Neural progenitor cell (in vitro differentiated cells): ENCODE measurements at regions not wholly inside any gene's neighbourhood (a gene's known extent, or its start where the extent isn't known, plus 50 kb on each side); places are given as distances from the start of the nearest gene placed in this dataset.

Experiments used
- DNase-seq: peaks from one replicate; pipeline ENCODE4 v3.0.0-alpha.2; 2016; ENCODE audit warnings: low spot score
- H2AFZ ChIP-seq: fragments of 200-600 bp; sonication (generic); replicated peaks from 2 replicates; pipeline ENCODE4 v1.6.1; 2016; ENCODE audit warnings: antibody characterized with exemption
- H3F3A ChIP-seq: fragments of 200-600 bp; sonication (generic); 2 replicates; pipeline ENCODE4 v1.6.1; 2016; ENCODE audit warnings: antibody characterized with exemption, low read depth
- H3K27ac ChIP-seq: fragments of 200-600 bp; sonication (generic); 2 replicates; pipeline ENCODE4 v1.5.1; 2016; ENCODE audit warnings: mild to moderate bottlenecking
- H3K27me3 ChIP-seq: fragments of 200-600 bp; sonication (generic); 2 replicates; pipeline ENCODE4 v1.6.1; 2016; ENCODE audit warnings: mild to moderate bottlenecking, moderate library complexity
- H3K36me3 ChIP-seq: fragments of 200-600 bp; sonication (generic); 2 replicates; pipeline ENCODE4 v1.5.1; 2016
- H3K4me1 ChIP-seq: fragments of 200-600 bp; sonication (generic); 2 replicates; pipeline ENCODE4 v1.6.1; 2016; ENCODE audit warnings: mixed run types
- H3K4me2 ChIP-seq: fragments of 200-600 bp; sonication (generic); 2 replicates; pipeline ENCODE4 v1.6.1; 2016
- H3K4me3 ChIP-seq: fragments of 200-600 bp; sonication (generic); 2 replicates; pipeline ENCODE4 v1.5.1; 2016
- H3K79me2 ChIP-seq: fragments of 200-600 bp; sonication (generic); 2 replicates; pipeline ENCODE4 v1.6.1; 2016; ENCODE audit warnings: low read depth
- H3K9ac ChIP-seq: fragments of 200-600 bp; sonication (generic); 2 replicates; pipeline ENCODE4 v1.6.1; 2016
- H3K9me3 ChIP-seq: fragments of 200-600 bp; sonication (generic); 2 replicates; pipeline ENCODE4 v1.5.1; 2016; ENCODE audit warnings: low read depth
- H4K20me1 ChIP-seq: fragments of 200-600 bp; sonication (generic); 2 replicates; pipeline ENCODE4 v1.6.1; 2016; ENCODE audit warnings: low read depth
- H3K27ac Mint-ChIP-seq: 3 replicates; pipeline ENCODE4 v1.8.0; 2021; ENCODE audit warnings: mixed read lengths
- H3K27me3 Mint-ChIP-seq: 2 replicates; pipeline ENCODE4 v1.8.0; 2022; ENCODE audit warnings: low read depth, mild to moderate bottlenecking, inconsistent platforms, moderate library complexity, mixed read lengths; ENCODE audit not compliant: insufficient read depth
- H3K36me3 Mint-ChIP-seq: 3 replicates; pipeline ENCODE4 v1.8.0; 2021; ENCODE audit warnings: mixed read lengths
- H3K4me1 Mint-ChIP-seq: 3 replicates; pipeline ENCODE4 v1.8.0; 2021; ENCODE audit warnings: mixed read lengths
- H3K4me3 Mint-ChIP-seq: 3 replicates; pipeline ENCODE4 v1.8.0; 2021; ENCODE audit warnings: mild to moderate bottlenecking, moderate library complexity, mixed read lengths
- H3K9me3 Mint-ChIP-seq: 3 replicates; pipeline ENCODE4 v1.8.0; 2020; ENCODE audit warnings: mixed read lengths
- CTCF ChIP-seq: fragments of 200-600 bp; sonication (generic); IDR thresholded peaks from 2 replicates; pipeline ENCODE4 v1.5.1; 2017; ENCODE audit warnings: antibody characterized with exemption, mild to moderate bottlenecking
- EZH2 ChIP-seq: fragments of 200-600 bp; sonication (generic); IDR thresholded peaks from 2 replicates; pipeline ENCODE4 v1.6.1; 2017; ENCODE audit warnings: antibody characterized with exemption, mild to moderate bottlenecking, moderate library complexity
- EZH2phosphoT487 ChIP-seq: fragments of 200-600 bp; sonication (generic); IDR thresholded peaks from 2 replicates; pipeline ENCODE4 v1.6.1; 2017; ENCODE audit warnings: antibody characterized with exemption

DNA sequence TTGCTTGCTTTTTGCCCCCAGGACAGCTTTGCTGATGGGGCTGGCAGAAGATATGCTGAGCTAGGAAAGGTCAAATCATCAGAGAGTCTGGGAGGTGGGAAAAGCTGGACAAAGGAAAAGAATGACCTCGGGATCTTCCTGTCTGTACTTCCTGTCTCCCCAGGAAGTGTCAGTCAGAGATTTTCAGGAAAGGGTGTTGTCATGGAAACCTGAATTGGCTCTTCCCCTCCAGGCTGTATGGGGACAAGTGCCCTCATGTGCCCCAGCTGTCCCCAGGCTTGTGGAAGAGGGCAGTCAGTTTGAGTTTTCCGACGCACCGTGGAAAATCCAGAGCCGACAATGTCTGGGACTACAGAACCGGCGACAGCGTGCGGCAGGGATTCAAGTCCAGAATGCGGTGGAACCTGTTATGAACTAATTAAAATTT lies 122.7 kb upstream of the ZFHX3 start:
- no peak for DNase-seq
- no peaks in the 10 kb centered on the region for H3K79me2 ChIP-seq
- no peaks in the 10 kb centered on the region for H3K9me3 Mint-ChIP-seq
- no peaks in the 10 kb centered on the region for H3K36me3 Mint-ChIP-seq
- H3K4me3 ChIP-seq: no peak overlapping the region
- H3K4me1 ChIP-seq: peaks cover 27% of the 10 kb centered on the region
- no peaks in the 10 kb centered on the region for H3F3A ChIP-seq
- H3K4me1 Mint-ChIP-seq: peaks cover 65% of the 10 kb centered on the region
- no peak overlapping the region for H3K4me3 Mint-ChIP-seq
- H3K27me3 Mint-ChIP-seq: no peaks in the 10 kb centered on the region
- H3K27me3 ChIP-seq: no peaks in the 10 kb centered on the region
- peak overlapping the region; percentile 96 for H3K27ac Mint-ChIP-seq
- TF ChIP-seq CTCF (no peak), EZH2 (no peak), EZH2phosphoT487 (no peak)
- H2AFZ ChIP-seq: peak overlapping the region; percentile 57
- H3K9me3 ChIP-seq: no peaks in the 10 kb centered on the region
- no peak overlapping the region for H3K9ac ChIP-seq
- H3K36me3 ChIP-seq: no peaks in the 10 kb centered on the region
- no peak overlapping the region for H3K4me2 ChIP-seq
- no peak overlapping the region for H3K27ac ChIP-seq
- no peaks in the 10 kb centered on the region for H4K20me1 ChIP-seq

DNA sequence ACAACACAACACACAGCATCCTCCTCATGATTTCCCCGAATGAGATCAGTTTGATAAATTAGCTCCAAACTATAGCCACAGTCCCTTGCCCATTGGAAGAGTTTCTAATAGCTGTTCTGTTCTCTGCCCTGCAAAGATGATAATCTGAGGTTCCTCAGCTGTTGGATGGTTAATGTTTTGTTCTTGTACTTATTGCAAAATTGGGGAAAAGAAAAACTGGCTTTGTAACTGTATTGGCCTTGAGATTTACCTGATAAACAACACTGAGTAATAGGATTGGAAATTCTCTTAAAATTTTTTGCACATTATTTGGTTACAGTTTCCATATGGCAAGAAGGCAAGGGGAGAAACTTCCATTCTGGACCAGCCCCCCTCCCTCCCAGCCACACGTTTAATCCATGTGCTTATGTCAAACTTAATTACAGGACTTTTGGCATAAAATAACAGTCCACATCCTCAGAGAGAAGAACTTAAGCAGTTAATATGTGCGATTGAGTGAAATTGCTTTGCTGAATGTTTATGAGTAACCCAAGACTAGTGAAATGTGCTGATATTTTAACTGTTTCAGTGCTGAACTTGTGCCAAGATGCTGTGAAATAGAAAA lies 119.1 kb upstream of the ZFHX3 start:
- H3K9ac ChIP-seq: no peak overlapping the region
- no peak overlapping the region for H2AFZ ChIP-seq
- Mint-ChIP-seq H3K4me3 (no peak overlapping the region), H3K36me3 (no peaks in the 10 kb centered on the region), H3K27me3 (no peaks in the 10 kb centered on the region), H3K27ac (no peak overlapping the region), H3K9me3 (no peaks in the 10 kb centered on the region), H3K4me1 (peaks cover 41% of the 10 kb centered on the region)
- H3K27ac ChIP-seq: no peak overlapping the region
- H3K9me3 ChIP-seq: no peaks in the 10 kb centered on the region
- H3K4me2 ChIP-seq: no peak overlapping the region
- H3F3A ChIP-seq: no peaks in the 10 kb centered on the region
- H4K20me1 ChIP-seq: no peaks in the 10 kb centered on the region
- H3K79me2 ChIP-seq: no peaks in the 10 kb centered on the region
- no peak for TF ChIP-seq EZH2
- no peak for TF ChIP-seq EZH2phosphoT487
- TF ChIP-seq CTCF: no peak
- H3K27me3 ChIP-seq: no peaks in the 10 kb centered on the region
- DNase-seq: no peak
- peaks cover 11% of the 10 kb centered on the region for H3K4me1 ChIP-seq
- H3K4me3 ChIP-seq: no peak overlapping the region
- H3K36me3 ChIP-seq: no peaks in the 10 kb centered on the region

GRCh38 chr16:73166441-73166851 lies 118.5 kb upstream of the ZFHX3 start:
- H2AFZ ChIP-seq: no peak overlapping the region
- Mint-ChIP-seq H3K36me3 (no peaks in the 10 kb centered on the region), H3K27ac (peak overlapping the region; percentile 38), H3K4me1 (peaks cover 35% of the 10 kb centered on the region), H3K27me3 (no peaks in the 10 kb centered on the region), H3K4me3 (peak overlapping the region; percentile 4), H3K9me3 (no peaks in the 10 kb centered on the region)
- H3K9ac ChIP-seq: no peak overlapping the region
- no peak for TF ChIP-seq EZH2phosphoT487
- TF ChIP-seq EZH2: no peak
- no peak for TF ChIP-seq CTCF
- H3K4me3 ChIP-seq: no peak overlapping the region
- H3K27ac ChIP-seq: no peak overlapping the region
- DNase-seq: peak; percentile 32
- H3K36me3 ChIP-seq: no peaks in the 10 kb centered on the region
- no peaks in the 10 kb centered on the region for H3F3A ChIP-seq
- H3K79me2 ChIP-seq: no peaks in the 10 kb centered on the region
- no peaks in the 10 kb centered on the region for H3K27me3 ChIP-seq
- H4K20me1 ChIP-seq: no peaks in the 10 kb centered on the region
- H3K4me2 ChIP-seq: peak overlapping the region; percentile 24
- H3K4me1 ChIP-seq: peaks cover 8% of the 10 kb centered on the region
- H3K9me3 ChIP-seq: no peaks in the 10 kb centered on the region
